Skeletal muscle satellite cell (primary cell): ENCODE measurements at regions not wholly inside any gene's neighbourhood (a gene's known extent, or its start where the extent isn't known, plus 50 kb on each side); places are given as distances from the start of the nearest gene placed in this dataset.

Experiments used
- H3K27me3 ChIP-seq: 2 replicates; pipeline ENCODE4 v1.7.0; 2013; ENCODE audit warnings: low read length; ENCODE audit not compliant: control insufficient read depth, insufficient read depth
- H3K36me3 ChIP-seq: 2 replicates; pipeline ENCODE4 v1.7.0; 2013; ENCODE audit warnings: mild to moderate bottlenecking, control low read depth, low read length; ENCODE audit not compliant: insufficient read depth
- H3K4me1 ChIP-seq: 2 replicates; pipeline ENCODE4 v1.7.0; 2013; ENCODE audit warnings: low read length; ENCODE audit not compliant: control insufficient read depth, insufficient read depth
- H3K4me2 ChIP-seq: 2 replicates; pipeline ENCODE4 v1.7.0; 2013; ENCODE audit warnings: mild to moderate bottlenecking, low read length
- H3K4me3 ChIP-seq: 2 replicates; pipeline ENCODE4 v1.7.0; 2013; ENCODE audit warnings: low read length
- H3K9ac ChIP-seq: 2 replicates; pipeline ENCODE4 v1.7.0; 2013; ENCODE audit warnings: mild to moderate bottlenecking, low read depth, low read length, moderate library complexity
- H3K9me3 ChIP-seq: replicated peaks from 2 replicates; pipeline ENCODE4 v1.7.0; 2013; ENCODE audit warnings: mild to moderate bottlenecking, control low read depth, low read length

DNA sequence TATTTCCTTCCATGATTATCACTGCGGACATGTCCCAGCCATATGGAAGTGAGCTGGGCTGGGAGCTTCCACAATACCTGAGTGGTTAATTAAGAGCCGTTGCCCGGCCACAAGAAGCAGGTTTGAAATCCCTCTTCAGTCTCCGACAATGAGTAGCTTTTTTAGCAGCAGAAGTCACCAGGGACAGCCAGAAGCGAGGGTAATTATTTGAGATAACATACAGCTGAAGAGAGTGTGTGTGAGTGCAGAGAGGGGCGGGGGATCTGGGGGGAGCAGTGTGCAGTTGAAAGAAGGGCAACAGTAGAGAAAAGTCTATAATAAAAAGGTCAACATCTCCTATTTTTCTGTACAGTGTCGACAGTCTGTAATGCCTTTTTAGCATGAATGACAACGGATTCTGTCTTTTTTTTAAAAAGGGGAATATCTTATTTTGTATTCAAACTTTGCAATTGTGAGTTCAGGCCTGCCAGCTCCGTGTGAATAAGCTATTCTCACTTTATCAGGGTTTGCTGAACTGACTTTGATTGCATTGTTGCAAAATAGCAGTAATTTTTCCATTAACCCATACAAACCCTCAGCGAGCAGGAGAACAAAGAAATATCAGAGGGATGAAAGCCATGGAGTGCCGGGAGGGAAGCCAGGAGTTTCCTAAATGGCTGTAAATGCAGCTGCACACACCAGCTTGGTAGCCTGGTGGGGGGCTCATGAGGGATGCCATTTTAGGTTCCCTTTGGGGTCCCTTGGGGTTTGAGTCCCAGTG, 220.3 kb upstream of the IRX3 start:
- Histone ChIP-seq H3K27me3 (no peaks in the 10 kb centered on the region), H3K9ac (no peak overlapping the region), H3K4me3 (no peak overlapping the region), H3K9me3 (no peaks in the 10 kb centered on the region), H3K4me1 (peaks cover 21% of the 10 kb centered on the region), H3K36me3 (no peaks in the 10 kb centered on the region), H3K4me2 (no peak overlapping the region)

DNA sequence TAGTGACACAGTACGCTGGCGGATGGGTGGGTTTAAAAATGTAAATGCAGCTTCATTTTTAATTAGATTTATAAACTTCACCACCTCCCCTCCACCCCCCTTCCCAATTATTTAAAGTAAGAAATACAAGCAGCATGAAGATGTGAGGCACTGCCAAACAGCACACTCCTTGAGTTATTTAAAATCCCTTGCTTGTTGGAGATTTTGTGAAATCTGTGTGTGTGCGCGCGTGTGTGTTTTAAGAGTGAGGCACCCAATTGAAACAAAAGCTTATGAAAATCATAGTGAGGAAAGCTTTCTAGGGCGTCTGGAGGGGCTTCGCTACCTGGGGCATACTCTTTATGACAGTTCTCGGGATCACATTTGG, 219.6 kb upstream of the IRX3 start:
- H3K4me3 ChIP-seq = no peak overlapping the region
- H3K27me3 ChIP-seq = no peaks in the 10 kb centered on the region
- no peaks in the 10 kb centered on the region for H3K36me3 ChIP-seq
- no peak overlapping the region for H3K9ac ChIP-seq
- no peaks in the 10 kb centered on the region for H3K9me3 ChIP-seq
- H3K4me1 ChIP-seq = peaks cover 16% of the 10 kb centered on the region
- no peak overlapping the region for H3K4me2 ChIP-seq

GRCh38 chr16:54505549-54506213, 219.1 kb upstream of the IRX3 start:
- no peaks in the 10 kb centered on the region for H3K9me3 ChIP-seq

GRCh38 chr16:54504372-54504771, 217.8 kb upstream of the IRX3 start:
- H3K36me3 ChIP-seq = no peaks in the 10 kb centered on the region
- no peak overlapping the region for H3K9ac ChIP-seq
- no peak overlapping the region for H3K4me3 ChIP-seq
- no peaks in the 10 kb centered on the region for H3K27me3 ChIP-seq
- no peaks in the 10 kb centered on the region for H3K9me3 ChIP-seq
- no peak overlapping the region for H3K4me2 ChIP-seq
- H3K4me1 ChIP-seq = peaks cover 9% of the 10 kb centered on the region

More at GRCh38 chr16:54505549-54506213, 219.1 kb upstream of the IRX3 start:
- Histone ChIP-seq H3K4me3 (no peak overlapping the region), H3K27me3 (no peaks in the 10 kb centered on the region), H3K4me1 (peaks cover 11% of the 10 kb centered on the region), H3K9ac (no peak overlapping the region), H3K4me2 (no peak overlapping the region), H3K36me3 (no peaks in the 10 kb centered on the region)

- Histone ChIP-seq H3K9ac (no peak overlapping the region), H3K4me3 (no peak overlapping the region), H3K4me1 (peaks cover 9% of the 10 kb centered on the region), H3K36me3 (no peaks in the 10 kb centered on the region), H3K4me2 (no peak overlapping the region), H3K27me3 (no peaks in the 10 kb centered on the region), H3K9me3 (no peaks in the 10 kb centered on the region)
Observed at GRCh38 chr16:54503856-54504219, 217.3 kb upstream of the IRX3 start.

GRCh38 chr16:54503011-54503855, 216.6 kb upstream of the IRX3 start:
- H3K4me1 ChIP-seq = peaks cover 9% of the 10 kb centered on the region
- H3K9ac ChIP-seq = no peak overlapping the region
- H3K4me2 ChIP-seq = no peak overlapping the region
- no peaks in the 10 kb centered on the region for H3K27me3 ChIP-seq
- no peak overlapping the region for H3K4me3 ChIP-seq
- H3K36me3 ChIP-seq = no peaks in the 10 kb centered on the region
- no peaks in the 10 kb centered on the region for H3K9me3 ChIP-seq

DNA sequence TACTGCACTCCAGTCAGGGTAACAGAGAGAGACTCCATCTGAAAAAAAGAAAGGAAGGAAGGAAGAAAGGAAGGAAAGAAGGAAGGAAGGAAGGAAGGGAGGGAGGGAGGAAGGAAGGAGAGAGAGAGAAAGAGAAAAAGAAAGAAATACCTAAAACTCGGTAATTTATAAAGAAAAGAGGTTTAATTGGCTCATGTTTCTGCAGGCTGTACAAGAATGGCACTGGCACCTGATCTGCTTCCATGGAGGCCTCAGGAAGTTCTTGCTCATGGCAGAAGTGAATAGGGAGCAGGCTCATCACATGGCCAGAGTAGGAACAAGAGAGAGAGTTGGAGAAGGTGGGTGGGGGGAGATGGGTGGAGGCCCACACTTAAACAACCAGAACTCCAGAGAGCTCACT, 215.2 kb upstream of the IRX3 start:
- Histone ChIP-seq H3K4me3 (no peak overlapping the region), H3K27me3 (no peaks in the 10 kb centered on the region), H3K4me2 (no peak overlapping the region), H3K4me1 (peaks cover 9% of the 10 kb centered on the region), H3K9me3 (no peaks in the 10 kb centered on the region), H3K9ac (no peak overlapping the region), H3K36me3 (no peaks in the 10 kb centered on the region)

GRCh38 chr16:54493594-54493993, 207.0 kb upstream of the IRX3 start:
- H3K4me3 ChIP-seq = no peak overlapping the region

DNA sequence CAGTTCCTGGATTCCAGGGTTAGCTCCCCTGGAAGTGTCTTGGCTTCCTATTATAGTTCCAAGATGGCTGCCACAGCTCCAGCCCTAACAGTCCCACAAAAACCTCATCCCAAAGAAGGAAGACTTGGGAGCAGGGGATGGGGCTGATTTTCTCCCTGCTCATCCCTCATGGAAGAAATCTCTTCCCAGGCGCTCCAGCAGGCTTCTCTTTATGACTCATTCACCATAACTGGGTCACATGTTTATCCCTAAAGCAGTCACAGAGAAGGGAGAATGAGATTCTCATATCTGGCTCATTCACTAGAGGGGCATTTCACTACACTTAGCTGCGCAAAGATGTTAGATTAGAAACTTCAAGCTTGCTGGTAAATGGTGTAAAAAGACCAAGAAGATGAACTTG, 206.5 kb upstream of the IRX3 start:
- Histone ChIP-seq H3K4me3 (no peak overlapping the region), H3K9ac (no peak overlapping the region), H3K4me1 (peaks cover 5% of the 10 kb centered on the region), H3K36me3 (no peaks in the 10 kb centered on the region), H3K27me3 (peaks cover 3% of the 10 kb centered on the region), H3K4me2 (no peak overlapping the region), H3K9me3 (no peaks in the 10 kb centered on the region)

More at GRCh38 chr16:54493594-54493993, 207.0 kb upstream of the IRX3 start:
- peaks cover 5% of the 10 kb centered on the region for H3K4me1 ChIP-seq
- no peaks in the 10 kb centered on the region for H3K9me3 ChIP-seq
- H3K9ac ChIP-seq = no peak overlapping the region
- no peaks in the 10 kb centered on the region for H3K27me3 ChIP-seq
- no peak overlapping the region for H3K4me2 ChIP-seq
- no peaks in the 10 kb centered on the region for H3K36me3 ChIP-seq

DNA sequence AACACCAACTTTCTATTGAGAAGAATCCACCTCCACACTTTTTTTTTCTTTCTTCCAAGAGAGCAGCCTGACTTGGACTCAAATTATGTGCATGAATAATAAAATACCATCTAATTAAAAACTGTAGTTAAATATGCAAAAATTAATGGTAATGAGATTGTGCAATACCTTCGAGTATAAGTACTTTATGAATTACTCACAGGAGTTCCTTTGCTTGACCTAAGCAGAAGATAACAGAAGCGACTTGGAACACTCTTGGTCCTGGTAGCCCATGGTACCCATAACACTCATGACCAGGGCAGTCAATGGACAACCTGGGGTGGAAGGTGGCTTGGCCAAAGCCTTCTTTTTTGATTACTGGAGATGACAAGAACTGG, 203.5 kb upstream of the IRX3 start:
- Histone ChIP-seq H3K36me3 (no peaks in the 10 kb centered on the region), H3K27me3 (peaks cover 3% of the 10 kb centered on the region), H3K4me1 (peaks cover 5% of the 10 kb centered on the region), H3K9me3 (no peaks in the 10 kb centered on the region), H3K4me3 (no peak overlapping the region), H3K9ac (no peak overlapping the region), H3K4me2 (no peak overlapping the region)

GRCh38 chr16:54489225-54490111, 202.9 kb upstream of the IRX3 start:
- Histone ChIP-seq H3K27me3 (peaks cover 3% of the 10 kb centered on the region), H3K4me1 (peaks cover 5% of the 10 kb centered on the region), H3K9me3 (no peaks in the 10 kb centered on the region), H3K36me3 (no peaks in the 10 kb centered on the region), H3K9ac (no peak overlapping the region), H3K4me3 (no peak overlapping the region), H3K4me2 (no peak overlapping the region)
